ENCODE measurements at regions not wholly inside any gene's neighbourhood (a gene's known extent, or its start where the extent isn't known, plus 50 kb on each side); places are given as distances from the start of the nearest gene placed in this dataset.

DNA sequence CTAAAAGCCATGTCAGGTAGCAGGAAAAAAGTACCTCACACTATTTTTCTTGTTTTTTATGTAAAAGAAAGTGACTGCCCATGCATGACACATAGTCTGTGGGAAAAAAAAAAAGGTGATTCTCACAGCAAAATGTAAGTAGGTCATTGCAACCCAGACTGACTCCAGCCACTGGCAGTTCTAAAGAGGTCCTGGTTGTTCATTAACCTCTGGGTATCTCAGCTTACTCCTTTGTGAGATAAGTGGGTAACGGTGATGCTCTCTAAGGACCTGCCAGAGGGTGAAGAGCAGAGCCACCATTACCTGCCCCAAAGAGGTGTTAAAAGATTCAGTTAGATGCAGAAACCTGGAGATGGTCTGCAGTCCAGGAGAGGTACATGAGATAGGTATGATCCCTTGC is 531.9 kb downstream of the GRIN2A start:
- no peak for TF ChIP-seq EZH2 (IDR thresholded peaks at IDR 0.05; ENCODE audit: insufficient read depth, poor library complexity, severe bottlenecking)
- no peak for TF ChIP-seq EZH2phosphoT487 (IDR thresholded peaks at IDR 0.05; ENCODE audit: insufficient read depth, low read depth)
